MM.1S (cell line): ENCODE measurements at regions not wholly inside any gene's neighbourhood (a gene's known extent, or its start where the extent isn't known, plus 50 kb on each side); places are given as distances from the start of the nearest gene placed in this dataset.

Experiments used
- DNase-seq: peaks from one replicate; pipeline ENCODE4 v3.0.0-alpha.2; 2015
- H2AFZ ChIP-seq: fragments of 300-600 bp; sonication (generic); 2 replicates; pipeline ENCODE4 v1.6.0; 2016; ENCODE audit warnings: antibody characterized with exemption, low read length
- H3F3A ChIP-seq: fragments of 300-600 bp; sonication (generic); 2 replicates; pipeline ENCODE4 v1.6.1; 2016; ENCODE audit warnings: mild to moderate bottlenecking, antibody characterized with exemption, low read length, moderate library complexity, mixed read lengths; ENCODE audit not compliant: insufficient read depth
- H3K27ac ChIP-seq: fragments of 300-600 bp; sonication (generic); 2 replicates; pipeline ENCODE4 v1.5.1; 2016; ENCODE audit warnings: mild to moderate bottlenecking, low read length
- H3K27me3 ChIP-seq: fragments of 300-600 bp; sonication (generic); replicated peaks from 2 replicates; pipeline ENCODE4 v1.6.0; 2016; ENCODE audit warnings: low read length; ENCODE audit not compliant: insufficient read depth
- H3K36me3 ChIP-seq: fragments of 300-600 bp; sonication (generic); replicated peaks from 2 replicates; pipeline ENCODE4 v1.6.1; 2016; ENCODE audit warnings: mild to moderate bottlenecking, low read length, mixed read lengths; ENCODE audit not compliant: insufficient read depth
- H3K4me1 ChIP-seq: fragments of 300-600 bp; sonication (generic); 2 replicates; pipeline ENCODE4 v1.6.1; 2016; ENCODE audit warnings: low read length, mixed read lengths
- H3K4me2 ChIP-seq: fragments of 300-600 bp; sonication (generic); 2 replicates; pipeline ENCODE4 v1.6.0; 2016; ENCODE audit warnings: low read depth, low read length
- H3K4me3 ChIP-seq: fragments of 300-600 bp; sonication (generic); 2 replicates; pipeline ENCODE4 v1.5.1; 2016; ENCODE audit warnings: low read length, mixed read lengths
- H3K79me2 ChIP-seq: fragments of 300-600 bp; sonication (generic); 2 replicates; pipeline ENCODE4 v1.6.1; 2016; ENCODE audit warnings: mixed run types, low read length, mixed read lengths
- H3K9ac ChIP-seq: fragments of 300-600 bp; sonication (generic); 2 replicates; pipeline ENCODE4 v1.6.1; 2016; ENCODE audit warnings: low read length, mixed read lengths
- H3K9me2 ChIP-seq: fragments of 300-600 bp; sonication (generic); replicated peaks from 2 replicates; pipeline ENCODE4 v1.6.1; 2016; ENCODE audit warnings: mild to moderate bottlenecking, low read length, mixed read lengths; ENCODE audit not compliant: insufficient read depth
- H3K9me3 ChIP-seq: fragments of 300-600 bp; sonication (generic); replicated peaks from 2 replicates; pipeline ENCODE4 v1.6.1; 2016; ENCODE audit warnings: mild to moderate bottlenecking, low read length, mixed read lengths; ENCODE audit not compliant: insufficient read depth
- H4K20me1 ChIP-seq: fragments of 300-600 bp; sonication (generic); 2 replicates; pipeline ENCODE4 v1.6.1; 2016; ENCODE audit warnings: mild to moderate bottlenecking, low read length, moderate library complexity, mixed read lengths; ENCODE audit not compliant: insufficient read depth
- EZH2 ChIP-seq: fragments of 300-600 bp; sonication (generic); optimal IDR thresholded peaks from 2 replicates; pipeline ENCODE3; 2017; ENCODE audit warnings: low read depth, mild to moderate bottlenecking, antibody characterized with exemption, low read length, mixed read lengths
- EZH2phosphoT487 ChIP-seq: fragments of 300-600 bp; sonication (generic); IDR thresholded peaks from 2 replicates; pipeline ENCODE4 v1.6.1; 2018; ENCODE audit warnings: antibody characterized with exemption, low read length
- TF ChIP-seq, protein P1 (sequence below): fragments of 300-600 bp; sonication (generic); IDR thresholded peaks from 2 replicates; pipeline ENCODE4 v1.5.1; 2016; ENCODE audit warnings: antibody characterized with exemption, low read length, mixed read lengths

DNA sequence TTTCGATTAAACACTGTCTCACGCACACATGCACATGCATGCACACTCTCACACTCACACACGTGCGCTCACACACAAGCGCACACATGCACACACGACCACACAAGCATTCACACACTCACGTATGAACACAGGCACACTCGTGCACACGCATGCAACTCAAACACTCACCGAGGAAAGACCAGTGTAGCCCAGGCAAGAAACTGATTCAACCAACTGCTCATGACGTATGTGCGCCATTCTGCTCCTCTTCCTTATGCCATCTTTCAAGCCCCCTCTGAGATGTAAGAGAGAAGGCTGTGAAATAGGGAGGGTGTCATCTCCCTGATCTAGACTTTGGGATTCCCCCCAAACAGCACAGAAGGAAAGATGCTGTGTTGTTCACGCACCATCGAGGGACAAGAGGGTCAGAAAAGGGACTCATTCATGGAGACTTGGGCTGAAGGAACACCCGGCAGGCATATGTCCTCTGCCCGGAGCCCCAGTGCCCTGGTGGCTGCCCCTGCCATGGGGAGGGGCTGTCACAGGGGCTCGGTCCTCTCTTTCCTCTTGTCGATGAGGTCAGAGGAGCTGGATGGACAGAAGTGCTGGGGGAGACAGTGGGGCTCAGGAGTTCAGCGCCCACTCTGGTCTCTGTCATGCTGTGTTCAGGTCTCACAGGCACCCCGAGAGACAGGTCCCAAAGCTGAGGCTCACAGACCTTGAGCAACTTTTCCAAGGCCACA, 130.1 kb upstream of the SHH start:
- Histone ChIP-seq H2AFZ (no peak overlapping the region), H3K4me3 (no peak overlapping the region), H3F3A (no peaks in the 10 kb centered on the region), H3K4me2 (no peak overlapping the region), H3K27me3 (peaks cover 27% of the 10 kb centered on the region), H3K9ac (no peak overlapping the region), H4K20me1 (no peaks in the 10 kb centered on the region), H3K4me1 (no peaks in the 10 kb centered on the region), H3K79me2 (no peaks in the 10 kb centered on the region), H3K9me3 (no peaks in the 10 kb centered on the region), H3K9me2 (no peaks in the 10 kb centered on the region), H3K27ac (no peak overlapping the region), H3K36me3 (no peaks in the 10 kb centered on the region)
- DNase-seq = no peak
- TF ChIP-seq, protein P1, sequence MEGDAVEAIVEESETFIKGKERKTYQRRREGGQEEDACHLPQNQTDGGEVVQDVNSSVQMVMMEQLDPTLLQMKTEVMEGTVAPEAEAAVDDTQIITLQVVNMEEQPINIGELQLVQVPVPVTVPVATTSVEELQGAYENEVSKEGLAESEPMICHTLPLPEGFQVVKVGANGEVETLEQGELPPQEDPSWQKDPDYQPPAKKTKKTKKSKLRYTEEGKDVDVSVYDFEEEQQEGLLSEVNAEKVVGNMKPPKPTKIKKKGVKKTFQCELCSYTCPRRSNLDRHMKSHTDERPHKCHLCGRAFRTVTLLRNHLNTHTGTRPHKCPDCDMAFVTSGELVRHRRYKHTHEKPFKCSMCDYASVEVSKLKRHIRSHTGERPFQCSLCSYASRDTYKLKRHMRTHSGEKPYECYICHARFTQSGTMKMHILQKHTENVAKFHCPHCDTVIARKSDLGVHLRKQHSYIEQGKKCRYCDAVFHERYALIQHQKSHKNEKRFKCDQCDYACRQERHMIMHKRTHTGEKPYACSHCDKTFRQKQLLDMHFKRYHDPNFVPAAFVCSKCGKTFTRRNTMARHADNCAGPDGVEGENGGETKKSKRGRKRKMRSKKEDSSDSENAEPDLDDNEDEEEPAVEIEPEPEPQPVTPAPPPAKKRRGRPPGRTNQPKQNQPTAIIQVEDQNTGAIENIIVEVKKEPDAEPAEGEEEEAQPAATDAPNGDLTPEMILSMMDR = no peak

GRCh38 chr7:155941688-155942087, 129.4 kb upstream of the SHH start:
- H3K27me3 ChIP-seq = peaks cover 27% of the 10 kb centered on the region
- H3K9me3 ChIP-seq = no peaks in the 10 kb centered on the region
- H3K36me3 ChIP-seq = no peaks in the 10 kb centered on the region
- no peaks in the 10 kb centered on the region for H3K4me1 ChIP-seq
- H2AFZ ChIP-seq = no peak overlapping the region
- TF ChIP-seq, protein P1 = no peak
- TF ChIP-seq EZH2 = no peak
- no peak for TF ChIP-seq EZH2phosphoT487
- no peaks in the 10 kb centered on the region for H4K20me1 ChIP-seq
- no peaks in the 10 kb centered on the region for H3F3A ChIP-seq
- no peak overlapping the region for H3K27ac ChIP-seq
- H3K4me2 ChIP-seq = no peak overlapping the region
- DNase-seq = no peak
- H3K9me2 ChIP-seq = no peaks in the 10 kb centered on the region
- H3K79me2 ChIP-seq = no peaks in the 10 kb centered on the region
- H3K9ac ChIP-seq = no peak overlapping the region
- no peak overlapping the region for H3K4me3 ChIP-seq

DNA sequence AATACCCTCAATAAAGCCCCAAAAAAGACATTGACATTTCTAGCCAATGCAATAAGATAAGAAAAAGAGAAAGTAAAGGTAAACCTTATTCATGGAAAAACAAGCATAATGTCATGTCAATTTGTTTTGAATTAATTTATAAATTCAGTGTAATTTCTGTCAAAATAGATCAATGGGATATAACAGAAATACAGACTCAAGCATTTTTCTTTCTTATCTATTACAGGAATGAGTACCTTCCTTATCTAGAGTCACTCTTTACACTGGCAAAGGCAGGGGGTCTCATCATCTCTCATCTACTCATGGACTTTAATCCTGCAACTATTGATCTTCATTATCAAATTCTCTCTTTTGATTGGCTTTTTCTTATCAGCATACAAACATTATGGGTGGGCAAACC, 127.1 kb upstream of the SHH start:
- Histone ChIP-seq H3K4me3 (no peak overlapping the region), H3F3A (no peaks in the 10 kb centered on the region), H3K36me3 (no peaks in the 10 kb centered on the region), H4K20me1 (no peaks in the 10 kb centered on the region), H2AFZ (no peak overlapping the region), H3K9ac (no peak overlapping the region), H3K4me1 (no peaks in the 10 kb centered on the region), H3K79me2 (no peaks in the 10 kb centered on the region), H3K27ac (no peak overlapping the region), H3K9me2 (no peaks in the 10 kb centered on the region), H3K27me3 (peaks cover 23% of the 10 kb centered on the region), H3K4me2 (no peak overlapping the region), H3K9me3 (no peaks in the 10 kb centered on the region)
- no peak for TF ChIP-seq EZH2
- no peak for TF ChIP-seq EZH2phosphoT487
- TF ChIP-seq, protein P1 = no peak
- no peak for DNase-seq
